ENCODE measurements at regions not wholly inside any gene's neighbourhood (a gene's known extent, or its start where the extent isn't known, plus 50 kb on each side); places are given as distances from the start of the nearest gene placed in this dataset.
"Not testable (repeated sequence)": the region's sequence is repeated elsewhere in the genome, so short reads cannot be mapped to it uniquely, and the experiment has no call there.

- no peak overlapping the region for H3K9ac ChIP-seq (ENCODE audit: insufficient read length)
- H3K36me3 ChIP-seq (ENCODE audit: insufficient read depth, low read length) = no peaks in the 10 kb centered on the region
- no peak overlapping the region for H3K4me3 ChIP-seq
- H3K27ac ChIP-seq = no peak overlapping the region
- DNase-seq (ENCODE audit: low read depth, low spot score) = no peak
- TF ChIP-seq POLR2AphosphoS5 (IDR thresholded peaks at IDR 0.05; ENCODE audit: borderline replicate concordance, low read depth, low read length) (no peak), FOXP2 (optimal IDR thresholded peaks at IDR 0.05; ENCODE audit: control extremely low read depth, extremely low read length, insufficient read depth) (no peak), EZH2 (IDR thresholded peaks at IDR 0.05) (no peak)
- H3K9me3 ChIP-seq (ENCODE audit: low read depth, low read length) = no peaks in the 10 kb centered on the region
Observed at GRCh38 chr2:184312970-184313369, 285.4 kb upstream of the ZNF804A start.

DNA sequence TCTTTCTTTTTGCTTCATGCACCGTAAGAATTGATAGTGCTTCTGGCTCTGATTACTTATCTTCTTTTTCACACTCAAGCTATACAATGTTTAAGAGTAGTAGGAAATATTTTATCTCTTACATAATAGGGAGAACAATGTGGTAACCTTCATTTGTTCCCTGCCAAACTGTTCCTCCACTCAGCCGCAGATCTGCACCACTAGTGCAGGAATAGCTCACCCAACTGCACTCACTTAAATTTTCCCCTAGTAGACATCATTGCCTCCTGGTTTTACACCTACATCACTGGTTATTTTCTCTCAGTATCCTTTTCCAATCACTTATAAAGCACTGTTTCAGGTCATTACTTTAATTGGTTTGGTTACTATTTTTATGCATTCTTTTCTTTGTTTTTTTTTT, 283.5 kb upstream of the ZNF804A start:
- TF ChIP-seq EZH2 (IDR thresholded peaks at IDR 0.05) = no peak
- no peak for TF ChIP-seq FOXP2 (optimal IDR thresholded peaks at IDR 0.05; ENCODE audit: control extremely low read depth, extremely low read length, insufficient read depth)
- no peak for TF ChIP-seq POLR2AphosphoS5 (IDR thresholded peaks at IDR 0.05; ENCODE audit: borderline replicate concordance, low read depth, low read length)
- Histone ChIP-seq H3K9me3 (ENCODE audit: low read depth, low read length) (no peaks in the 10 kb centered on the region), H3K27ac (no peak overlapping the region), H3K4me3 (no peak overlapping the region), H3K9ac (ENCODE audit: insufficient read length) (no peak overlapping the region), H3K36me3 (ENCODE audit: insufficient read depth, low read length) (no peaks in the 10 kb centered on the region)
- DNase-seq (ENCODE audit: low read depth, low spot score) = no peak

DNA sequence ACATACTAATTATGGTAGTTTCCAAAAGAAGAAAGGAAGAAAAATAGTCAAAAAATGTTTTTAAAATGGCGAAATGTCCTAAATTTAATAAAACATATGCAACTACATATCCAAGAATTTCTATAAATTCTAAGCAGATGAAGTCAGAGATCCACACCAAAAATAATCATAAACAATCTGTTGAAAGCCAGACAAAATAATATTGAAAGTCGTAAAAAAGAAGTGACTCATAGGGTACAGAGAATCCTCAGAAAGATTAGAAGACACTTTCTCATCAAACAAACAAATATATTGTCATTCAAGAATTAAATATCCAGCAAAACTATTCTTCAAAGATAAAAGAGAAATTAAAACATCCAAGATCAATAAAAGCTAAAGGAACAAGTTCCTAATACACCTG, 281.4 kb upstream of the ZNF804A start:
- H3K27ac ChIP-seq = no peak overlapping the region

GRCh38 chr2:184322615-184323014, 275.7 kb upstream of the ZNF804A start:
- no peak for DNase-seq (ENCODE audit: low read depth, low spot score)
- TF ChIP-seq POLR2AphosphoS5 (IDR thresholded peaks at IDR 0.05; ENCODE audit: borderline replicate concordance, low read depth, low read length) (no peak), FOXP2 (optimal IDR thresholded peaks at IDR 0.05; ENCODE audit: control extremely low read depth, extremely low read length, insufficient read depth) (no peak), EZH2 (IDR thresholded peaks at IDR 0.05) (no peak)
- Histone ChIP-seq H3K9me3 (ENCODE audit: low read depth, low read length) (no peaks in the 10 kb centered on the region), H3K27ac (no peak overlapping the region), H3K36me3 (ENCODE audit: insufficient read depth, low read length) (no peaks in the 10 kb centered on the region), H3K9ac (ENCODE audit: insufficient read length) (no peak overlapping the region), H3K4me3 (no peak overlapping the region)

More for the DNA sequence above, 281.4 kb upstream of the ZNF804A start:
- TF ChIP-seq FOXP2 (optimal IDR thresholded peaks at IDR 0.05; ENCODE audit: control extremely low read depth, extremely low read length, insufficient read depth) (no peak), EZH2 (IDR thresholded peaks at IDR 0.05) (no peak), POLR2AphosphoS5 (IDR thresholded peaks at IDR 0.05; ENCODE audit: borderline replicate concordance, low read depth, low read length) (no peak)
- Histone ChIP-seq H3K9me3 (ENCODE audit: low read depth, low read length) (no peaks in the 10 kb centered on the region), H3K9ac (ENCODE audit: insufficient read length) (no peak overlapping the region), H3K4me3 (no peak overlapping the region), H3K36me3 (ENCODE audit: insufficient read depth, low read length) (no peaks in the 10 kb centered on the region)
- DNase-seq (ENCODE audit: low read depth, low spot score) = no peak

DNA sequence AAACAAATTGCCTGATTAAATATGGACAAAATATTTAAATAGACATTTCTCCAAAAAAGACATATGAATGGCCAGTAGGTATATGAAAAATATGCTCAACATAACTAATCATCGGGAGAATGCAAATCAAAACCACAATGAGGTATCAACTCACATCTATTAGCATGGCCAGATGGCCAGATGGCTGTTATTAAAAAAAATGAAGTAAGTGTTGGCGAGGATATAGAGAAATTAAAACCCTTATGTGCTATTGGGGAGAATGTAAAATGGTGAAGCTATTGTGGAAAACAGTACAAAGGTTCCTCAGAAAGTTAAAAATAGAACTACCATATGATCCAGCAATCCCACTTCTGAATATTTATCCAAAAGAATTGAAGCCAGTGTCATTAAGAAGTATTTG, 272.3 kb upstream of the ZNF804A start:
- H3K9me3 ChIP-seq (ENCODE audit: low read depth, low read length) = no peaks in the 10 kb centered on the region
- no peak for DNase-seq (ENCODE audit: low read depth, low spot score)
- H3K4me3 ChIP-seq = no peak overlapping the region
- H3K27ac ChIP-seq = no peak overlapping the region
- H3K36me3 ChIP-seq (ENCODE audit: insufficient read depth, low read length) = no peaks in the 10 kb centered on the region
- TF ChIP-seq FOXP2 (optimal IDR thresholded peaks at IDR 0.05; ENCODE audit: control extremely low read depth, extremely low read length, insufficient read depth) (no peak), POLR2AphosphoS5 (IDR thresholded peaks at IDR 0.05; ENCODE audit: borderline replicate concordance, low read depth, low read length) (no peak), EZH2 (IDR thresholded peaks at IDR 0.05) (no peak)
- no peak overlapping the region for H3K9ac ChIP-seq (ENCODE audit: insufficient read length)

DNA sequence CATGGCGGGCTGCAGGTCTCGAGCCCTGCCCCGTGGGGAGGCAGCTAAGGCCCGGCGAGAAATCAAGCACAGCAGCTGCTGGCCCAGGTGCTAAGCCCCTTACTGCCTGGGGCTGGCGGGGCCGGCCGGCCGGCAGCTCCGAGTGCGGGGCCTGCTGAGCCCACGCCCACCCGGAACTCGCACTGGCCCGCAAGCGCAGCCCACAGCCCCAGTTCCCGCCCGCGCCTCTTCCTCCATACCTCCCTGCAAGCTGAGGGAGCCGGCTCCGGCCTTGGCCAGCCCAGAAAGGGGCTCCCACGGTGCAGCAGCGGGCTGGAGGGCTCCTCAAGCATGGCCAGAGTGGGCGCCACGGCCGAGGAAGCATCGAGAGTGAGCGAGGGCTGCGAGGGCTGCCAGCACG, 270.5 kb upstream of the ZNF804A start:
- not testable (repeated sequence) for DNase-seq (ENCODE audit: low read depth, low spot score); H3K27ac ChIP-seq; H3K9me3 ChIP-seq (ENCODE audit: low read depth, low read length); H3K9ac ChIP-seq (ENCODE audit: insufficient read length); H3K4me3 ChIP-seq; H3K36me3 ChIP-seq (ENCODE audit: insufficient read depth, low read length)

DNA sequence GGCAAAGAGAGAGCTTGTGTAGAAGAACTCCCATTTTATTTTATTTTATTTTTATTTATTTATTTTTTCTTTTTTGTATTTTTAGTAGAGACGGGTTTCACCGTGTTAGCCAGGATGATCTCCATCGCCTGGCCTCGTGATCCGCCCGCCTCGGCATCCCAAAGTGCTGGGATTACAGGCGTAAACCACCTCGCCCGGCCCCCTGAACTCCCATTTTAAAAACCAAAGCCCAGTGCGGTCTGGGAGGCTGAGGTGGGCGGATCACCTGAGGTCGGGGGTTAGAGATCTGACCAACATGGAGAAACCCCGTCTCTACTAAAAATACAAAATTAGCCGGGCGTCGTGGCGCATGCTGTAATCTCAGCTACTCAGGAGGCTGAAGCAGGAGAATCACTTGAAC, 267.8 kb upstream of the ZNF804A start:
- not testable (repeated sequence) for H3K9me3 ChIP-seq (ENCODE audit: low read depth, low read length); H3K27ac ChIP-seq; H3K36me3 ChIP-seq (ENCODE audit: insufficient read depth, low read length); H3K4me3 ChIP-seq; H3K9ac ChIP-seq (ENCODE audit: insufficient read length); DNase-seq (ENCODE audit: low read depth, low spot score)

DNA sequence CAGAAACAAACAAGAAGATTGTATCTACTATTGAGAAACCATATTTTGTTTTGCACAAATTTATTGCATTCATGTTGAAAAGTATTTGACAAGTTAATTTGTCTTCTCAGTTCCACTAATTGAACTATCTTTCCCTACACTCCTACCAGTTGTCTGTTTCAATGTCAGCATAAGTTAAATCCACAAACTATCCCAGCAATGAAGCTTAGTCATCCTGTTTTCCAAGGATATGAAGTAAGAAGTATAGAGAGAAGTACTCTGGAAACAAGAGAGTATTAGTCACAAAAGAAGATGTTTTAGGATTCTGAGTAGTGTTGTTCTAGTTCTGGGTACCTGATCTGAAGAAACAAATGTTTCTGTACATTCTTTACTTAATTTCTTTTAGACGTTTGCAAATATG, 261.6 kb upstream of the ZNF804A start:
- Histone ChIP-seq H3K9me3 (ENCODE audit: low read depth, low read length) (no peaks in the 10 kb centered on the region), H3K27ac (no peak overlapping the region), H3K36me3 (ENCODE audit: insufficient read depth, low read length) (no peaks in the 10 kb centered on the region), H3K4me3 (no peak overlapping the region), H3K9ac (ENCODE audit: insufficient read length) (no peak overlapping the region)
- TF ChIP-seq FOXP2 (optimal IDR thresholded peaks at IDR 0.05; ENCODE audit: control extremely low read depth, extremely low read length, insufficient read depth) (no peak), EZH2 (IDR thresholded peaks at IDR 0.05) (no peak), POLR2AphosphoS5 (IDR thresholded peaks at IDR 0.05; ENCODE audit: borderline replicate concordance, low read depth, low read length) (no peak)
- DNase-seq (ENCODE audit: low read depth, low spot score) = no peak

GRCh38 chr2:184338771-184339170, 259.6 kb upstream of the ZNF804A start:
- no peaks in the 10 kb centered on the region for H3K9me3 ChIP-seq (ENCODE audit: low read depth, low read length)
- H3K9ac ChIP-seq (ENCODE audit: insufficient read length) = no peak overlapping the region
- H3K4me3 ChIP-seq = no peak overlapping the region
- no peaks in the 10 kb centered on the region for H3K36me3 ChIP-seq (ENCODE audit: insufficient read depth, low read length)
- no peak for TF ChIP-seq FOXP2 (optimal IDR thresholded peaks at IDR 0.05; ENCODE audit: control extremely low read depth, extremely low read length, insufficient read depth)
- no peak for TF ChIP-seq POLR2AphosphoS5 (IDR thresholded peaks at IDR 0.05; ENCODE audit: borderline replicate concordance, low read depth, low read length)
- TF ChIP-seq EZH2 (IDR thresholded peaks at IDR 0.05) = no peak
- no peak overlapping the region for H3K27ac ChIP-seq
- DNase-seq (ENCODE audit: low read depth, low spot score) = no peak
